ENCODE measurements at regions not wholly inside any gene's neighbourhood (a gene's known extent, or its start where the extent isn't known, plus 50 kb on each side); places are given as distances from the start of the nearest gene placed in this dataset.

GRCh38 chr13:22235950-22236290 is 565.0 kb downstream of the FGF9 start:
- TF ChIP-seq CTCF (conservative IDR thresholded peaks at IDR 0.05; ENCODE audit: low read length), result no peak
- TF ChIP-seq EZH2phosphoT487 (IDR thresholded peaks at IDR 0.05; ENCODE audit: borderline replicate concordance), result no peak
